ENCODE measurements at regions not wholly inside any gene's neighbourhood (a gene's known extent, or its start where the extent isn't known, plus 50 kb on each side); places are given as distances from the start of the nearest gene placed in this dataset.

DNA sequence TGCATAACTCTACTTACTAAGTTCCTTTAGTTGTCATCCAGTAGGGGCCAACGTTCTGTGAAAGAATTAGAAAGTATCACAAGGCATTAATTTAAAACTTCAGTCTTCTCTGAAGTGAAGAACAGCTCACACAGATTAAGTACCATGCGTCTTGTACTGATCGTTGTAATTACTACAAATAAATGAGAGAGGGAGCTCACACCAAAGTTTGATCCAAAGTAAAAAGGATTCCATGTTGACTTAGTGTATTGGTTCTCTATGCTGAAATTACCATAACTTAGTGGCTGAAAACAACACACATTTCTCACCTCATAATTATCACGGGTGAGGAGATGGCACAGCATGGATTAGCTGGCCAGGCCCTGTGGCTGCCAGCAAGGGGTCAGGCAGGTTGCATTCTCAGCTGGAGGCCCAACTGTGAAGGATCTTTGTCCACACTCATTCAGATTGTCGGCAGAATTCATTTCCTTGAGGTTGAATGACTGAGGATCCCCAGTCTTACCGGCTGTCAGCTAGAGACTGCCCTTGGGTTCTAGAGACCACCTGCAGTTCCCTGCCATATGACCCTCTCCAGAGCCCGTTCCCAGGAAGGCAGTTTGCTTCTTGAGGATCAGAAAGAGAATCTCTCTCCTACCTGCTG is 169.1 kb downstream of the YTHDC2 start:
- no peak overlapping the region for H3K27ac ChIP-seq
- no peaks in the 10 kb centered on the region for H3K36me3 ChIP-seq
- no peaks in the 10 kb centered on the region for H3K4me1 ChIP-seq
- no peaks in the 10 kb centered on the region for H3K9me3 ChIP-seq
- intact Hi-C loops (cut with DNase I; ENCODE audit: low total_unique reads), result no loop called here
- no peaks in the 10 kb centered on the region for H3K27me3 ChIP-seq
- DNase-seq, result no peak
- TF ChIP-seq, protein P1, sequence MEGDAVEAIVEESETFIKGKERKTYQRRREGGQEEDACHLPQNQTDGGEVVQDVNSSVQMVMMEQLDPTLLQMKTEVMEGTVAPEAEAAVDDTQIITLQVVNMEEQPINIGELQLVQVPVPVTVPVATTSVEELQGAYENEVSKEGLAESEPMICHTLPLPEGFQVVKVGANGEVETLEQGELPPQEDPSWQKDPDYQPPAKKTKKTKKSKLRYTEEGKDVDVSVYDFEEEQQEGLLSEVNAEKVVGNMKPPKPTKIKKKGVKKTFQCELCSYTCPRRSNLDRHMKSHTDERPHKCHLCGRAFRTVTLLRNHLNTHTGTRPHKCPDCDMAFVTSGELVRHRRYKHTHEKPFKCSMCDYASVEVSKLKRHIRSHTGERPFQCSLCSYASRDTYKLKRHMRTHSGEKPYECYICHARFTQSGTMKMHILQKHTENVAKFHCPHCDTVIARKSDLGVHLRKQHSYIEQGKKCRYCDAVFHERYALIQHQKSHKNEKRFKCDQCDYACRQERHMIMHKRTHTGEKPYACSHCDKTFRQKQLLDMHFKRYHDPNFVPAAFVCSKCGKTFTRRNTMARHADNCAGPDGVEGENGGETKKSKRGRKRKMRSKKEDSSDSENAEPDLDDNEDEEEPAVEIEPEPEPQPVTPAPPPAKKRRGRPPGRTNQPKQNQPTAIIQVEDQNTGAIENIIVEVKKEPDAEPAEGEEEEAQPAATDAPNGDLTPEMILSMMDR (IDR thresholded peaks at IDR 0.05), result no peak
- no peak overlapping the region for H3K4me3 ChIP-seq

DNA sequence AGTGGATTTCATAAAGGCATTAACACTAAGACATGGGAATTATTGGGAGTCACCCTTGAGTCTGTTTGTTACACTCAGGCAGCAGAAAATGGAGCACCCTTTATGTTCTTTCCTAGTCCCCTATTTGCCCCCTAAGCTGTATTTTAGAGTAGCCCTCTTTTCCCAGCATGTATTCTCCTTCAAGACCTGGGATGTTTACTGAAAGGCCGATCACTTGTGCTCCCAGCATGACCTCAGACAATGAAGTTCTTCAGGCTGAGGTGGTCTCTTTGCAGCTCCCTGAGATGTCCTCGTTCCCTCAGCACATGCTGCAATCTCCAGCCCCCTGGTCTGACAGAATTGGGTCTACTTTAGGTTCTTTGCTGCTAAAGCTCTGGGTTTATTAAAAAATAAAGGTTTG is 169.7 kb downstream of the YTHDC2 start:
- H3K4me3 ChIP-seq, result no peak overlapping the region
- H3K4me1 ChIP-seq, result no peaks in the 10 kb centered on the region
- no peak for DNase-seq
- H3K9me3 ChIP-seq, result no peaks in the 10 kb centered on the region
- no peaks in the 10 kb centered on the region for H3K36me3 ChIP-seq
- intact Hi-C loops (cut with DNase I; ENCODE audit: low total_unique reads), result no loop called here
- TF ChIP-seq, protein P1 (IDR thresholded peaks at IDR 0.05), result no peak
- H3K27me3 ChIP-seq, result no peaks in the 10 kb centered on the region
- no peak overlapping the region for H3K27ac ChIP-seq

DNA sequence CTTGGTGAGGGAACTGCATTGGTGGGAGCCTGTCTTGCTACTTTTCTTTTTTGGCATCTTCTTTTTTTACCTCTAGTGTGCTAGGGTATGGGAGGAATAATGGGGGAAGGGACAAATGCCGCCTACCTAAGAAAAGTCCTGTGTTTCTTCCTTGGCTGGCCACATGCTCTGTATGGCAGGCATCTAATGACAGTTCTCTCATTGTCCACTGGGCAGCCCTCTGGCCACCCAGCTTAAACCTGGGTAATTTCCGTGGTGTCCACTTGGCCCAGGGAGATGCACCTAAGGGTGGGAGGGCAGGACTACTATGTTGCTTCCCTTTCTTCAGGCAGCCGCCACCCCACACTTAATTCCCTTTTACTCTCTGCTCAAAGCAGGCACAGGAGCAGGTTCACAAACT is 173.1 kb downstream of the YTHDC2 start:
- TF ChIP-seq, protein P1 (IDR thresholded peaks at IDR 0.05), result no peak
- intact Hi-C loops (cut with DNase I; ENCODE audit: low total_unique reads), result no loop called here
- Histone ChIP-seq H3K27ac (no peak overlapping the region), H3K4me1 (no peaks in the 10 kb centered on the region), H3K27me3 (no peaks in the 10 kb centered on the region), H3K9me3 (no peaks in the 10 kb centered on the region), H3K4me3 (no peak overlapping the region), H3K36me3 (no peaks in the 10 kb centered on the region)
- no peak for DNase-seq

DNA sequence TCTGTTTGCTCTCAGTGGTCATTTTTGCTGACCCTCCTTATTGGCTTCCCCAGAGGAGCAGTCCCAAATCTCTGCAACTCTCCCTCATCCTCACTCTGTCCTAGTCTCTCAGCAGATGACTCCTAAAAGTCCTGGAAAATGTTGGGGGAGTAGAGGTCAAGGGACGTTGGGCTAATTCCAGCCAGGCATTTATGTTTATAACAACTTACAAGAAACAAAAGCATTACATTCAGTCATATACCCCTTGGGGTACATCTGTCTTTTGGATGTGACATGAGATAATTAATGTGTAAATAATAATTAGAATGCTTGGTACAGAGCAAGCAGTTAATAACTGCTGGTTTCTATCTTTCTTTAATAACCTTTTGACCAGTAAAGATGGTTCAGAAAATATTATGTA is 176.2 kb downstream of the YTHDC2 start:
- no peak for DNase-seq
- intact Hi-C loops (cut with DNase I; ENCODE audit: low total_unique reads), result no loop called here
- no peaks in the 10 kb centered on the region for H3K9me3 ChIP-seq
- H3K27me3 ChIP-seq, result peaks cover 0 to 8% of the 10 kb centered on the region in 2 donors
- H3K27ac ChIP-seq, result no peak overlapping the region
- TF ChIP-seq, protein P1 (IDR thresholded peaks at IDR 0.05), result no peak
- H3K4me3 ChIP-seq, result no peak overlapping the region
- no peaks in the 10 kb centered on the region for H3K36me3 ChIP-seq
- peaks cover 0 to 5% (median 0%) of the 10 kb centered on the region in 4 donors for H3K4me1 ChIP-seq

DNA sequence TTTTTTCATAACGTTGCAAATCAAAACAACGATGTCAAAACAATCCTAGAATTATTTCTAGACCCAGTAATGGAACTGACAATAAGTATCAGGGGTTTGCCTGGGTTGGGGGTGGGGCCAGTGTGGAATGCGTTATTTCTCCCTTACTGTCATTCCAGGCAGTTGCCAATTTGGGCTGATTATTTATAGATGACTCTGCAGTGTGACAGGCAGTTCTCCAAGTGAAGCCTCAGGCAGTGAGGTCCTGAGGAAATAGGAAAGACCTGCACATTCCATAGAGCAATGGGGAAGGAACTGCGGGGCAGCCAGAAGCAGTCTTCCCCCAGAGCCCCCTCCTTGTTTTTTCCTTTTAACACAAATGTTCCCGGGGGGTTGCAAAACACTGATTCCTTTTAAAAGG is 179.0 kb downstream of the YTHDC2 start:
- intact Hi-C loops (cut with DNase I; ENCODE audit: low total_unique reads), result no loop called here
- Histone ChIP-seq H3K27ac (no peak overlapping the region), H3K27me3 (peaks cover 0 to 8% of the 10 kb centered on the region in 2 donors), H3K4me3 (no peak overlapping the region), H3K4me1 (peaks cover 0 to 5% (median 0%) of the 10 kb centered on the region in 4 donors), H3K9me3 (no peaks in the 10 kb centered on the region), H3K36me3 (no peaks in the 10 kb centered on the region)
- DNase-seq, result no peak
- TF ChIP-seq, protein P1 (IDR thresholded peaks at IDR 0.05), result no peak
